ENCODE measurements at regions not wholly inside any gene's neighbourhood (a gene's known extent, or its start where the extent isn't known, plus 50 kb on each side); places are given as distances from the start of the nearest gene placed in this dataset.

- Mint-ChIP-seq H3K9me3 (no peaks in the 10 kb centered on the region), H3K27me3 (ENCODE audit: low read depth) (no peaks in the 10 kb centered on the region), H3K27ac (no peak overlapping the region), H3K4me3 (no peak overlapping the region), H3K36me3 (ENCODE audit: insufficient read depth in 2 of 2) (no peaks in the 10 kb centered on the region), H3K4me1 (ENCODE audit: low read depth) (no peaks in the 10 kb centered on the region)
- DNase-seq (no peak), ATAC-seq (replicated peaks in 1 of 2) (no peak)
These were observed 172.3 kb upstream of the TBCA start for GRCh38 chr5:77948476-77948875.

- H3K36me3 Mint-ChIP-seq (ENCODE audit: insufficient read depth in 2 of 2), result no peaks in the 10 kb centered on the region
- H3K9me3 Mint-ChIP-seq, result no peaks in the 10 kb centered on the region
- no peak overlapping the region for H3K27ac Mint-ChIP-seq
- no peak overlapping the region for H3K4me3 Mint-ChIP-seq
- no peaks in the 10 kb centered on the region for H3K4me1 Mint-ChIP-seq (ENCODE audit: low read depth)
- H3K27me3 Mint-ChIP-seq (ENCODE audit: low read depth), result peaks cover 7% of the 10 kb centered on the region
- ATAC-seq (replicated peaks in 1 of 2) (no peak), DNase-seq (no peak)
These were observed 170.9 kb upstream of the TBCA start for GRCh38 chr5:77947041-77947428.

- Mint-ChIP-seq H3K36me3 (ENCODE audit: insufficient read depth in 2 of 2) (no peaks in the 10 kb centered on the region), H3K4me3 (no peak overlapping the region), H3K27ac (no peak overlapping the region), H3K9me3 (no peaks in the 10 kb centered on the region), H3K4me1 (ENCODE audit: low read depth) (no peaks in the 10 kb centered on the region), H3K27me3 (ENCODE audit: low read depth) (peaks cover 12% of the 10 kb centered on the region)
- ATAC-seq (replicated peaks in 1 of 2), result no peak
- no peak for DNase-seq
These were observed 170.4 kb upstream of the TBCA start for GRCh38 chr5:77946381-77947040.

- DNase-seq, result no peak
- no peak for ATAC-seq (replicated peaks in 1 of 2)
- Mint-ChIP-seq H3K4me3 (no peak overlapping the region), H3K4me1 (ENCODE audit: low read depth) (no peaks in the 10 kb centered on the region), H3K27me3 (ENCODE audit: low read depth) (peaks cover 19% of the 10 kb centered on the region), H3K36me3 (ENCODE audit: insufficient read depth in 2 of 2) (no peaks in the 10 kb centered on the region), H3K9me3 (no peaks in the 10 kb centered on the region), H3K27ac (no peak overlapping the region)
These were observed 169.7 kb upstream of the TBCA start for GRCh38 chr5:77945874-77946273.

GRCh38 chr5:77944757-77945340 lies 168.7 kb upstream of the TBCA start:
- Mint-ChIP-seq H3K4me1 (ENCODE audit: low read depth) (no peaks in the 10 kb centered on the region), H3K4me3 (no peak overlapping the region), H3K36me3 (ENCODE audit: insufficient read depth in 2 of 2) (peaks cover 1 to 6% of the 10 kb centered on the region in 2 donors), H3K27me3 (ENCODE audit: low read depth) (peaks cover 23% of the 10 kb centered on the region), H3K9me3 (peaks cover 0 to 1% of the 10 kb centered on the region in 2 donors), H3K27ac (no peak overlapping the region)
- DNase-seq (no peak), ATAC-seq (replicated peaks in 1 of 2) (no peak)

GRCh38 chr5:77943851-77944250 lies 167.7 kb upstream of the TBCA start:
- ATAC-seq (replicated peaks in 1 of 2), result no peak
- H3K9me3 Mint-ChIP-seq, result peaks cover 0 to 1% of the 10 kb centered on the region in 2 donors
- peaks cover 29% of the 10 kb centered on the region for H3K27me3 Mint-ChIP-seq (ENCODE audit: low read depth)
- no peak overlapping the region for H3K27ac Mint-ChIP-seq
- no peaks in the 10 kb centered on the region for H3K4me1 Mint-ChIP-seq (ENCODE audit: low read depth)
- no peak for DNase-seq
- H3K4me3 Mint-ChIP-seq, result no peak overlapping the region
- peaks cover 1 to 8% of the 10 kb centered on the region in 2 donors for H3K36me3 Mint-ChIP-seq (ENCODE audit: insufficient read depth in 2 of 2)

- Mint-ChIP-seq H3K27ac (no peak overlapping the region), H3K27me3 (ENCODE audit: low read depth) (peaks cover 40% of the 10 kb centered on the region), H3K9me3 (peaks cover 0 to 1% of the 10 kb centered on the region in 2 donors), H3K4me3 (no peak overlapping the region), H3K4me1 (ENCODE audit: low read depth) (peaks cover 9% of the 10 kb centered on the region), H3K36me3 (ENCODE audit: insufficient read depth in 2 of 2) (peaks cover 1 to 8% of the 10 kb centered on the region in 2 donors)
- DNase-seq (no peak), ATAC-seq (replicated peaks in 1 of 2) (no peak)
These were observed 166.6 kb upstream of the TBCA start for GRCh38 chr5:77942578-77943239.

- peaks cover 38% of the 10 kb centered on the region for H3K27me3 Mint-ChIP-seq (ENCODE audit: low read depth)
- H3K27ac Mint-ChIP-seq, result peak overlapping the region; percentile 34
- DNase-seq (no peak), ATAC-seq (replicated peaks in 1 of 2) (no peak)
- H3K9me3 Mint-ChIP-seq, result peaks cover 0 to 1% of the 10 kb centered on the region in 2 donors
- peaks cover 1 to 11% of the 10 kb centered on the region in 2 donors for H3K36me3 Mint-ChIP-seq (ENCODE audit: insufficient read depth in 2 of 2)
- H3K4me3 Mint-ChIP-seq, result peak overlapping the region; percentile 33 to 49
- peaks cover 33% of the 10 kb centered on the region for H3K4me1 Mint-ChIP-seq (ENCODE audit: low read depth)
These were observed 161.1 kb upstream of the TBCA start for GRCh38 chr5:77937015-77937908.

- DNase-seq (no peak), ATAC-seq (replicated peaks in 1 of 2) (peak; percentile 50 to 56)
- peak overlapping the region; percentile 43 to 44 for H3K4me3 Mint-ChIP-seq
- H3K27ac Mint-ChIP-seq, result peak overlapping the region; percentile 6
- H3K9me3 Mint-ChIP-seq, result peaks cover 0 to 1% of the 10 kb centered on the region in 2 donors
- peaks cover 28% of the 10 kb centered on the region for H3K27me3 Mint-ChIP-seq (ENCODE audit: low read depth)
- H3K4me1 Mint-ChIP-seq (ENCODE audit: low read depth), result peaks cover 33% of the 10 kb centered on the region
- H3K36me3 Mint-ChIP-seq (ENCODE audit: insufficient read depth in 2 of 2), result peaks cover 1 to 11% of the 10 kb centered on the region in 2 donors
These were observed 160.2 kb upstream of the TBCA start for GRCh38 chr5:77936365-77936693.

GRCh38 chr5:77935506-77936364 lies 159.6 kb upstream of the TBCA start:
- peak; percentile 94 for ATAC-seq (replicated peaks in 1 of 2)
- peak; percentile 39 to 56 for DNase-seq
- peak overlapping the region; percentile 6 for H3K27ac Mint-ChIP-seq
- H3K9me3 Mint-ChIP-seq, result peaks cover 0 to 1% of the 10 kb centered on the region in 2 donors
- peaks cover under 1 to 10% of the 10 kb centered on the region in 2 donors for H3K36me3 Mint-ChIP-seq (ENCODE audit: insufficient read depth in 2 of 2)
- H3K27me3 Mint-ChIP-seq (ENCODE audit: low read depth), result peaks cover 23% of the 10 kb centered on the region
- H3K4me3 Mint-ChIP-seq, result peak overlapping the region; percentile 43 to 44
- peaks cover 33% of the 10 kb centered on the region for H3K4me1 Mint-ChIP-seq (ENCODE audit: low read depth)

GRCh38 chr5:77928776-77929300 lies 152.7 kb upstream of the TBCA start:
- H3K27ac Mint-ChIP-seq, result no peak overlapping the region
- peaks cover 13% of the 10 kb centered on the region for H3K27me3 Mint-ChIP-seq (ENCODE audit: low read depth)
- H3K4me1 Mint-ChIP-seq (ENCODE audit: low read depth), result peaks cover 24% of the 10 kb centered on the region
- peaks cover 0 to 2% of the 10 kb centered on the region in 2 donors for H3K9me3 Mint-ChIP-seq
- ATAC-seq (replicated peaks in 1 of 2) (no peak), DNase-seq (no peak)
- H3K4me3 Mint-ChIP-seq, result no peak overlapping the region
- H3K36me3 Mint-ChIP-seq (ENCODE audit: insufficient read depth in 2 of 2), result peaks cover 2 to 12% of the 10 kb centered on the region in 2 donors

GRCh38 chr5:77926337-77926736 lies 150.2 kb upstream of the TBCA start:
- Mint-ChIP-seq H3K27ac (no peak overlapping the region), H3K4me1 (ENCODE audit: low read depth) (peaks cover 24% of the 10 kb centered on the region), H3K4me3 (no peak overlapping the region), H3K36me3 (ENCODE audit: insufficient read depth in 2 of 2) (peaks cover 2 to 12% of the 10 kb centered on the region in 2 donors), H3K27me3 (ENCODE audit: low read depth) (peaks cover 13% of the 10 kb centered on the region), H3K9me3 (peaks cover 0 to 2% of the 10 kb centered on the region in 2 donors)
- no peak for DNase-seq
- ATAC-seq (replicated peaks in 1 of 2), result no peak

Measured in activated T-cell treated with anti-CD3 and anti-CD28 coated beads, Interleukin-2, amount 50 U/mL, for 72 hours (primary cell).